Adrenal gland (tissue), 5 donors: ENCODE measurements at regions not wholly inside any gene's neighbourhood (a gene's known extent, or its start where the extent isn't known, plus 50 kb on each side); places are given as distances from the start of the nearest gene placed in this dataset.

Experiments
- POLR2A ChIP-seq, 2 donors: fragments of 450-650 bp; IDR thresholded peaks; one replicate each; pipeline ENCODE4 v1.6.1; 2017; ENCODE audit warnings: antibody characterized with exemption in 2 of 2, mild to moderate bottlenecking in 2 of 2, moderate library complexity in 1 of 2
- TF ChIP-seq, protein P1 (sequence below), 6 experiments: fragments of 450-650 bp in 4 of 6; fragments of 200-600 bp in 2 of 6; sonication (generic) in 1 of 6; IDR thresholded peaks; 1 replicate in 5 of 6; 2 replicates in 1 of 6; pipeline versions ENCODE4 v1.5.1 to v1.8.0; 2016 to 2021; ENCODE audit warnings: antibody characterized with exemption in 6 of 6, mild to moderate bottlenecking in 2 of 6, moderate library complexity in 1 of 6
- donor health status: DM: no; HTN: no; CAD: no.

DNA sequence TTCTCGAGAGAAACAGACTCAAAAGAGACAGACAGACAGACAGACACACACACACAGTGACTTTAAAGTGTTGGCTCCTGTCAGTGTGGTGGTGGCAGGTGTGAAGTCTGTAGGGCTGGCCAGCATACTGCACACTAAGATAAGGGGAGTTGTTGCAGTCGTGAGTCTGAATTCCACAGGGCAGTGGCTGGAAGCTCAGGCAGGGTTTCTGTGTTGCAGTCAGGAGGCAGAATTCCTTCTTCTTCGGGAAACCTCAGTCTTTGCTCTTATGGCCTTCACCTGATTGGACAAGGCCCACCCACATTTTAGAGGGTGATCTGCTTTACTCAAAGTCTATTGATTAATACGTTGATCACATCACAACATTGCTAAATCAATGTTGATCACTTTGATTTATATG is 478.4 kb upstream of the HS6ST1 start:
- TF ChIP-seq, protein P1, sequence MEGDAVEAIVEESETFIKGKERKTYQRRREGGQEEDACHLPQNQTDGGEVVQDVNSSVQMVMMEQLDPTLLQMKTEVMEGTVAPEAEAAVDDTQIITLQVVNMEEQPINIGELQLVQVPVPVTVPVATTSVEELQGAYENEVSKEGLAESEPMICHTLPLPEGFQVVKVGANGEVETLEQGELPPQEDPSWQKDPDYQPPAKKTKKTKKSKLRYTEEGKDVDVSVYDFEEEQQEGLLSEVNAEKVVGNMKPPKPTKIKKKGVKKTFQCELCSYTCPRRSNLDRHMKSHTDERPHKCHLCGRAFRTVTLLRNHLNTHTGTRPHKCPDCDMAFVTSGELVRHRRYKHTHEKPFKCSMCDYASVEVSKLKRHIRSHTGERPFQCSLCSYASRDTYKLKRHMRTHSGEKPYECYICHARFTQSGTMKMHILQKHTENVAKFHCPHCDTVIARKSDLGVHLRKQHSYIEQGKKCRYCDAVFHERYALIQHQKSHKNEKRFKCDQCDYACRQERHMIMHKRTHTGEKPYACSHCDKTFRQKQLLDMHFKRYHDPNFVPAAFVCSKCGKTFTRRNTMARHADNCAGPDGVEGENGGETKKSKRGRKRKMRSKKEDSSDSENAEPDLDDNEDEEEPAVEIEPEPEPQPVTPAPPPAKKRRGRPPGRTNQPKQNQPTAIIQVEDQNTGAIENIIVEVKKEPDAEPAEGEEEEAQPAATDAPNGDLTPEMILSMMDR (IDR thresholded peaks at IDR 0.05) = no peak
- no peak for TF ChIP-seq POLR2A (IDR thresholded peaks at IDR 0.05)
